ENCODE measurements at regions not wholly inside any gene's neighbourhood (a gene's known extent, or its start where the extent isn't known, plus 50 kb on each side); places are given as distances from the start of the nearest gene placed in this dataset.

DNA sequence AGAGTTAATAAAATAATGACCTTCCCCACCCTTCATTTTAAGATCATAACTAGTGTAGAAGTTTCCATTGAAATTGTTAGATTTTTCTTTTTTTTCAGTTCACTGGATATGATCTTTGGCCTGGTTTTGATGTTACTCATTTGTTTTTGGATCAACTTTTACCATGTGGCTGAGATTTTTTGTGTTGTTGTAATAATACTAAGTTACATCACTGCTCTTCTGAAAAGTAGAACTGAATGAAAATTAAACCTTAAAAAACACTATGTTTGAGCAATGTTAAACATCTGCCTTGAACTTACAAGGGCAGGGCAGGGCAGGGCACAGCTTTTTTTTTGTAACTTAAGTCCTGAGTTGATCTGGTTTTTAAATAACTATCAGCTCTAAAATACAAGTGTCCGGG lies 204.8 kb upstream of the ADAMTS5 start:
- H3K27me3 ChIP-seq (ENCODE audit: insufficient read depth): no peaks in the 10 kb centered on the region
- no peaks in the 10 kb centered on the region for H4K20me1 ChIP-seq (replicated peaks; ENCODE audit: insufficient read depth)
- no peaks in the 10 kb centered on the region for H3F3A ChIP-seq (replicated peaks; ENCODE audit: low read depth)
- H3K36me3 Mint-ChIP-seq (ENCODE audit: low read depth): no peaks in the 10 kb centered on the region
- no peak overlapping the region for H3K27ac ChIP-seq (ENCODE audit: low read depth)
- H3K4me3 Mint-ChIP-seq: no peak overlapping the region
- ATAC-seq: no peak
- 0 out of 2 replicates have a peak, but pooled peaks cover 5% of the 10 kb centered on the region for H3K9me2 ChIP-seq (ENCODE audit: insufficient read depth)
- H3K4me1 ChIP-seq (ENCODE audit: insufficient read depth): peaks cover 8% of the 10 kb centered on the region
- H3K4me1 Mint-ChIP-seq: peaks cover 5% of the 10 kb centered on the region; the same call in 2 of the 3 replicates
- no peak for DNase-seq (ENCODE audit: low spot score)
- no peaks in the 10 kb centered on the region for H3K79me2 ChIP-seq (replicated peaks; ENCODE audit: insufficient read depth)
- TF ChIP-seq JUNB (IDR thresholded peaks at IDR 0.05; ENCODE audit: unreplicated experiment) (no peak), ZNF462 (CRISPR knock-in tag; IDR thresholded peaks at IDR 0.05) (no peak), CTCF (conservative IDR thresholded peaks at IDR 0.05; ENCODE audit: low read depth in 2 of 2) (no peak), CREB1 (CRISPR knock-in tag; IDR thresholded peaks at IDR 0.05; ENCODE audit: low read depth) (no peak), ZNF114 (CRISPR knock-in tag; IDR thresholded peaks at IDR 0.05) (no peak), EZH2 (IDR thresholded peaks at IDR 0.05; ENCODE audit: low read depth, unreplicated experiment) (no peak), REST (IDR thresholded peaks at IDR 0.05; ENCODE audit: unreplicated experiment) (no peak), NANOG (IDR thresholded peaks at IDR 0.05; ENCODE audit: borderline replicate concordance) (no peak), ZNF331 (CRISPR knock-in tag; IDR thresholded peaks at IDR 0.05; ENCODE audit: low read depth) (no peak), EZH2phosphoT487 (IDR thresholded peaks at IDR 0.05; ENCODE audit: unreplicated experiment) (no peak), STAT1 (IDR thresholded peaks at IDR 0.05; ENCODE audit: unreplicated experiment) (no peak), POLR2AphosphoS5 (IDR thresholded peaks at IDR 0.05; ENCODE audit: low read depth) (no peak), ETS1 (IDR thresholded peaks at IDR 0.05) (no peak)
- no peaks in the 10 kb centered on the region for H3K27me3 Mint-ChIP-seq (ENCODE audit: insufficient read depth, low read depth, poor library complexity)
- H2AFZ ChIP-seq: no peak overlapping the region
- H3K36me3 ChIP-seq (ENCODE audit: insufficient read depth): no peaks in the 10 kb centered on the region
- H3K9me3 Mint-ChIP-seq: no peaks in the 10 kb centered on the region; the same call in 2 of the 3 replicates
- no peak overlapping the region for H3K4me2 ChIP-seq
- no peak overlapping the region for H3K4me3 ChIP-seq
- no peak overlapping the region for H3K27ac Mint-ChIP-seq

Measured in GM23338 (cell line).